NCI-H1694 (cell line): ENCODE measurements at regions not wholly inside any gene's neighbourhood (a gene's known extent, or its start where the extent isn't known, plus 50 kb on each side); places are given as distances from the start of the nearest gene placed in this dataset.
"Not testable (repeated sequence)": the region's sequence is repeated elsewhere in the genome, so short reads cannot be mapped to it uniquely, and the experiment has no call there.

Experiments used
- DNase-seq: peaks from one replicate; lab custom pipeline; 2025; lab: John Stamatoyannopoulos, UW

DNA sequence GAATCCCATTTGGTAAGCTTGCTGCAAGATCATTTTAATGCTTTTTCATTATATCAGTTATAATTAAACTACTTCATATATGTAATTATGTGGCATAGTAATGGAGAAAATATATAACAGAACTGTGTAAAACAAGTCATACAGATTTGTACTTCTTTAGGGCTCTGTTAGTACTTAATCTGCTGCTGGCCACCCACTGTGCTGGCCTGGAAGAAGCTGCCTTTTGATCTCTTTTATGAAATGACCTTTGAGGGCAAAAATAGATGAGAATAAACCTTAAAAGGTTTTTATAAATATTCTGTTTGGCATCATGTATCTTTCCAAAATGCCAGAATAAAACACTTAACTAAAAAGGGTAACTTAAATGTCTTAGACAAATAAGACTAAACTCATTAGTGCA lies 262.9 kb downstream of the ZIC1 start:
- no peak for DNase-seq

DNA sequence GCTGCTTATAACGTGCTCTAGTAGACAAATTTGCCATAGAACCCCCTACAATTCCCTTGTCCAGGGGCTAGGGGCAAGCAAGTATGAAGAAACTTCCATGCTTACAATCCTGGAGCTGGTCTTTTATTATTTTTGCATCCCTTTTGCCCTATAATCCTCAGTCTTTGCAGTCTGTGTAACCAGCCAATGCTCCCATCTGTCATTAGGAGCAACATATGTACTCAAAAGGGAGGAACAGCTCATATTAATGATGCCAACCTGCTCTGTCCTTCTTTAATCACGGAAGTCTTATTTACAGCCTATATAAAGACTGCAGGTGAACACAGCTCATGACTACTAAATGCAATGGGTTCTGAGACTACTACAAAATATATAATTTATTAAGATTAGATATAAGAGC lies 263.3 kb downstream of the ZIC1 start:
- DNase-seq: no peak

- no peak for DNase-seq
Observed at GRCh38 chr3:147675761-147676160, 266.6 kb downstream of the ZIC1 start.

DNA sequence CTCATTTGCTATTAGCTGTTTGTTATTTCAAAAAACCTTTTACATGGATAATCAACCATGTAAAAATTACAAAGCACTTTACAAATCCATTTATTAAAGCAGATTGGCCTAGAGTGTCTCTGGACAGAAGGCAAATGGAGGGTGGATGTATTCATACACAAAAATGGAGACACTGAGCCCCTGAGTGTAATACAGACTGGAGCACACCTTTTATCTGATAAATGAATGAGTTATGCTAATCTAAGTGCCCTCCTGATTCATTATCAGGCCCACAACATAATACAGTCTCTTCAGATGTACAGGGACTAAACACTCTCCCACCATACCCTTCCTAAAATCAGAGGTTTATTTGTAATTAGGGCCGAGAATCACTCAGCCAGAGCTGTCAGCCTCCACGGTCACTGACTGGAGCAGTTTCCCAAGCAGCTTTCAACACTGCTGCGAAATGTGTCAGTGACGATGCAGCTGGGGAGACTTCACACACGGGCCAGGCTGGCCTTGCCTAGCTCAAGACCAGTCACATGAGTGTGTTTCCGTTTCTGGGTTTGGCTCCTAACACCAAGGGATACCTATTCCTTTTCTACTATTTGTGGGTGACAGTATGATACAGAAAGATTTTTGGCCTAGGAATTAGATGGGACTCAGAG lies 271.8 kb downstream of the ZIC1 start:
- DNase-seq: no peak

GRCh38 chr3:147688868-147689267 lies 279.7 kb downstream of the ZIC1 start:
- DNase-seq: no peak

GRCh38 chr3:147699175-147699838 lies 290.1 kb downstream of the ZIC1 start:
- no peak for DNase-seq

- no peak for DNase-seq
Observed at GRCh38 chr3:147701195-147701594, 292.0 kb downstream of the ZIC1 start.

GRCh38 chr3:147702509-147702908 lies 293.3 kb downstream of the ZIC1 start:
- no peak for DNase-seq

DNA sequence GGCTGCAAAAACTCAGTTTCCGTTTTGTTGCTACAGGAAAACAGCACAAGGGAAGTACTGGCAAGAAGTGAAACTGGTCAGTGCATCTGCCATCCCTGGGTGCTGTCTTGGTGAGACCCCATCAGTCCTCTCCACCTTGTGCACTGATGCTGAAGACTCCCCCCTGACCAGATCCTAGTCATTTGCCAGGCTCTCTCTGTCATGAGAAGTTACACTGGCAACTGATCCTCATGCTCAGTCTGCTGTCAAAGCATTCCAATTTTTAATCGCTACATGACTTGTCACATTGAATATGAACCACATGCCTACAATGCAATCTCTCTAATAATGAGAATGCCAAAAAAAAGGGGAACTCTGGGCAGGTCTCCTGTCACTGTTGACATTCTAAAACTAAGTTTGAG lies 296.5 kb downstream of the ZIC1 start:
- DNase-seq: no peak

DNA sequence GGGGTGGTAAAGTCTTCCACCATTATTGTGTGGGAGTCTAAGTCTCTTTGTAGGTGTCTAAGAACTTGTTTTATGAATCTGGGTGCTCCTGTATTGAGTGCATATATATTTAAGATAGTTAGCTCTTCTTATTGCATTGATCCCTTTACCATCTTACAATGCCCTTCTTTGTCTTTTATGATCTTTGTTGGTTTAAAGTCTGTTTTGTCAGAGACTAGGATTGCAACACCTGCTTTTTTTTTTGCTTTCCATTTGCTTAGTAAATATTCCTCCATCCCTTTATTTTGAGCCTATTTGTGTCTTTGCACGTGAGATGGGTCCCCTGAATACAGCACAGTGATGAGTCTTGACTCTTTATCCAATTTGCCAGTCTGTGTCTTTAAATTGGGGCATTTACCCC lies 301.6 kb downstream of the ZIC1 start:
- not testable (repeated sequence) for DNase-seq

GRCh38 chr3:147712357-147712756 lies 303.2 kb downstream of the ZIC1 start:
- DNase-seq: no peak

GRCh38 chr3:147712758-147713157 lies 303.6 kb downstream of the ZIC1 start:
- not testable (repeated sequence) for DNase-seq

- DNase-seq: no peak
Observed at GRCh38 chr3:147713234-147714133, 304.3 kb downstream of the ZIC1 start.

GRCh38 chr3:147729641-147730040 lies 320.5 kb downstream of the ZIC1 start:
- no peak for DNase-seq

DNA sequence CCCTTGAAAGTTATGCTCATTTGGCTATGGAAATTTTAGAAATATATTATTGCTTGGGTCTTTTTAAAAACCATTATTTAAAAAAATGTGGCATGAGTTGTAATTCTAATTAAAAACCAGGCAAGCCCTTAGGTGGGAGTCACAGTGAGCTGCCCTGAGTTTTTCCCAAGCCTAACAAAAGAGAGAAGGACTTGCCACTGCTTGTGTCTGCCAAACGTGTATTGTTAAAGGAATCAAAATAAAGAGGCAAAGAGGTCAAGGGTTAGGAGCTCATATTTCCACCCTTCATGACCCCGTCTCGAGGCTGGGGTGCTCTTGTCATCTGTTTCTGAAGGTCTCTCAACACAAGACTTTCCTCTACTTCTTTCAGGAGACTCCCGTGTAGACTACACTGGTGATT lies 321.1 kb downstream of the ZIC1 start:
- no peak for DNase-seq

GRCh38 chr3:147733217-147733616 lies 324.1 kb downstream of the ZIC1 start:
- DNase-seq: no peak

GRCh38 chr3:147735616-147736015 lies 326.5 kb downstream of the ZIC1 start:
- no peak for DNase-seq

GRCh38 chr3:147736226-147736625 lies 327.1 kb downstream of the ZIC1 start:
- DNase-seq: no peak

GRCh38 chr3:147737376-147737775 lies 328.2 kb downstream of the ZIC1 start:
- DNase-seq: no peak

- DNase-seq: no peak
Observed at GRCh38 chr3:147740928-147741327, 331.8 kb downstream of the ZIC1 start.

- DNase-seq: no peak
Observed at GRCh38 chr3:147744967-147745366, 335.8 kb downstream of the ZIC1 start.

- DNase-seq: no peak
Observed at GRCh38 chr3:147755310-147755709, 346.1 kb downstream of the ZIC1 start.

DNA sequence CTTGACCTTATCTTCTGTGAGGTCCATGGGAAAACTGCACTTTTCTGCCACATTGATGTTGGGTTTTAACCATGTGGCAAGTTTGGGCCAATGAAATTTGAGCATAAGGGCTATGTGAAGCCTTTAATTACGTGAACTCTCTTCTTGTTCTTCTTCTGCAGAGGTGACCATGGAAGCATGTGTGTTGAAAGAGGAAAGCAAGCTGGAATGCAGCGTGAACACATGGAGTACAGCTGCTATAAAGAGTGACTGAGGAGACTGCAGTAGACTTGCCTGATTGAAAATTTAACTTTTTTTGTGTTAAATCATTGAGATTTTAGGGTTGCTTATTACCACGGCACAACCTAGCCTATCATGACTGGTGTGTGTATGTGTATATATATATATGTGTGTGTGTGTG lies 347.3 kb downstream of the ZIC1 start:
- DNase-seq: no peak
